ENCODE measurements at regions not wholly inside any gene's neighbourhood (a gene's known extent, or its start where the extent isn't known, plus 50 kb on each side); places are given as distances from the start of the nearest gene placed in this dataset.
A peak's percentile ranks its signal among the peaks of the same experiment; 100 is the strongest.

GRCh38 chr11:122207921-122208764, 92.1 kb upstream of the BLID start (continued):
- TF ChIP-seq CTCF (IDR thresholded peaks at IDR 0.05) (no peak), CEBPB (IDR thresholded peaks at IDR 0.05) (no peak), SMC3 (IDR thresholded peaks at IDR 0.05) (no peak), E2F6 (IDR thresholded peaks at IDR 0.05; ENCODE audit: borderline replicate concordance, low read depth) (no peak), CBX2 (IDR thresholded peaks at IDR 0.05; ENCODE audit: borderline replicate concordance, low read depth) (no peak), JUN (IDR thresholded peaks at IDR 0.05) (no peak), MAZ (IDR thresholded peaks at IDR 0.05; ENCODE audit: borderline replicate concordance, low read depth, low read length) (no peak), HES2 (IDR thresholded peaks at IDR 0.05) (no peak)

GRCh38 chr11:122207505-122207904, 91.5 kb upstream of the BLID start:
- Histone ChIP-seq H3K4me2 (no peak overlapping the region), H3K27ac (peak overlapping the region in 1 of 2 experiments; percentile 36; a peak in 3 of 6 replicates), H3K4me3 (no peak overlapping the region), H3K9me3 (no peaks in the 10 kb centered on the region), H3K4me1 (peaks cover 49% of the 10 kb centered on the region)
- FAIRE-seq (no peak), DNase-seq (ENCODE audit: low read depth in 1 of 2, low spot score in 1 of 2) (no peak), ATAC-seq (no peak)
- ChIA-PET CTCF (no interaction called here), POLR2A (no interaction called here)
- TF ChIP-seq E2F6 (IDR thresholded peaks at IDR 0.05; ENCODE audit: borderline replicate concordance, low read depth) (no peak), CBX8 (IDR thresholded peaks at IDR 0.05) (no peak), MYC (IDR thresholded peaks at IDR 0.05; ENCODE audit: borderline replicate concordance, low read length) (no peak), TP53 (CRISPR knock-in tag; IDR thresholded peaks at IDR 0.05) (no peak), MAFK (IDR thresholded peaks at IDR 0.05; ENCODE audit: partially characterized antibody) (peak; percentile 62), PBX3 (IDR thresholded peaks at IDR 0.05) (no peak), ZFP36 (IDR thresholded peaks at IDR 0.05; ENCODE audit: borderline replicate concordance, partially characterized antibody) (no peak), CHD4 (IDR thresholded peaks at IDR 0.05; ENCODE audit: borderline replicate concordance) (no peak)
- WGBS (ENCODE audit: missing lambda C conversion rate): 91% methylated on average over 8 of the region's 8 CpGs

GRCh38 chr11:122205036-122205435, 89.0 kb upstream of the BLID start:
- Histone ChIP-seq H3K4me2 (no peak overlapping the region), H3K4me3 (no peak overlapping the region), H3K4me1 (peaks cover 52% of the 10 kb centered on the region), H3K9me3 (no peaks in the 10 kb centered on the region), H3K27ac (peak overlapping the region in 1 of 2 experiments; percentile 52; a peak in 1 of 6 replicates)
- WGBS (ENCODE audit: missing lambda C conversion rate): 80% methylated on average over 5 of the region's 5 CpGs
- no peak for TF ChIP-seq HOXB13 (CRISPR knock-in tag; IDR thresholded peaks at IDR 0.05; ENCODE audit: low read depth)
- TF ChIP-seq HOXA7 (CRISPR knock-in tag; IDR thresholded peaks at IDR 0.05): no peak
- TF ChIP-seq CBX8 (IDR thresholded peaks at IDR 0.05): no peak
- TF ChIP-seq RCOR1 (IDR thresholded peaks at IDR 0.05; ENCODE audit: low read depth, low read length): no peak
- no peak for TF ChIP-seq ZC3H11A (IDR thresholded peaks at IDR 0.05)
- no peak for TF ChIP-seq E2F6 (IDR thresholded peaks at IDR 0.05; ENCODE audit: borderline replicate concordance, low read depth)
- no peak for TF ChIP-seq SREBF2 (IDR thresholded peaks at IDR 0.05)
- no peak for TF ChIP-seq CHD4 (IDR thresholded peaks at IDR 0.05; ENCODE audit: borderline replicate concordance)
- TF ChIP-seq CEBPB (IDR thresholded peaks at IDR 0.05): no peak
- no peak for TF ChIP-seq PHF8 (IDR thresholded peaks at IDR 0.05; ENCODE audit: borderline replicate concordance, low read depth)
- TF ChIP-seq ZFP36 (IDR thresholded peaks at IDR 0.05; ENCODE audit: borderline replicate concordance, partially characterized antibody): no peak
- no peak for TF ChIP-seq EHMT2 (IDR thresholded peaks at IDR 0.05; ENCODE audit: low read depth)
- no peak for TF ChIP-seq NPAS2 (CRISPR knock-in tag; IDR thresholded peaks at IDR 0.05; ENCODE audit: borderline replicate concordance)
- TF ChIP-seq SMC3 (IDR thresholded peaks at IDR 0.05): no peak
- no peak for DNase-seq (ENCODE audit: low read depth in 1 of 2, low spot score in 1 of 2)
- no peak for ATAC-seq
- ChIA-PET POLR2A (no interaction called here), CTCF (interaction anchor here (1.4 to 2.7 kb wide), 4 partner anchors 9 to 184 kb away, joined by 3 to 21 read pairs (median 12); no protein-coding TSS in a partner anchor)
- FAIRE-seq: no peak

All from A549 (cell line).